Glutamatergic neuron (in vitro differentiated cells): ENCODE measurements at regions not wholly inside any gene's neighbourhood (a gene's known extent, or its start where the extent isn't known, plus 50 kb on each side); places are given as distances from the start of the nearest gene placed in this dataset.

Experiments
- DNase-seq: peaks from one replicate; pipeline ENCODE4 v3.0.0; 2022
- H3K27ac Mint-ChIP-seq: one replicate; pipeline ENCODE4 v1.8.0; 2020; ENCODE audit warnings: mild to moderate bottlenecking, mixed read lengths, inconsistent platforms; ENCODE audit not compliant: unreplicated experiment
- H3K27me3 Mint-ChIP-seq: one replicate; pipeline ENCODE4 v1.8.0; 2020; ENCODE audit warnings: mild to moderate bottlenecking, moderate library complexity, mixed read lengths, inconsistent platforms; ENCODE audit not compliant: unreplicated experiment
- H3K36me3 Mint-ChIP-seq: one replicate; pipeline ENCODE4 v1.8.0; 2020; ENCODE audit warnings: mild to moderate bottlenecking, mixed read lengths, inconsistent platforms; ENCODE audit not compliant: unreplicated experiment
- H3K4me1 Mint-ChIP-seq: one replicate; pipeline ENCODE4 v1.8.0; 2020; ENCODE audit warnings: mild to moderate bottlenecking, low read depth, mixed read lengths, inconsistent platforms; ENCODE audit not compliant: unreplicated experiment
- H3K4me3 Mint-ChIP-seq: one replicate; pipeline ENCODE4 v1.8.0; 2020; ENCODE audit warnings: mild to moderate bottlenecking, mixed read lengths, inconsistent platforms; ENCODE audit not compliant: unreplicated experiment
- H3K9me3 Mint-ChIP-seq: one replicate; pipeline ENCODE4 v1.8.0; 2020; ENCODE audit warnings: mild to moderate bottlenecking, moderate library complexity, mixed read lengths, inconsistent platforms; ENCODE audit not compliant: unreplicated experiment
- CTCF ChIP-seq: fragments of 200-600 bp; sonication (generic); IDR thresholded peaks from one replicate; pipeline ENCODE4 v1.5.0; 2021; ENCODE audit not compliant: partially characterized antibody, unreplicated experiment

DNA sequence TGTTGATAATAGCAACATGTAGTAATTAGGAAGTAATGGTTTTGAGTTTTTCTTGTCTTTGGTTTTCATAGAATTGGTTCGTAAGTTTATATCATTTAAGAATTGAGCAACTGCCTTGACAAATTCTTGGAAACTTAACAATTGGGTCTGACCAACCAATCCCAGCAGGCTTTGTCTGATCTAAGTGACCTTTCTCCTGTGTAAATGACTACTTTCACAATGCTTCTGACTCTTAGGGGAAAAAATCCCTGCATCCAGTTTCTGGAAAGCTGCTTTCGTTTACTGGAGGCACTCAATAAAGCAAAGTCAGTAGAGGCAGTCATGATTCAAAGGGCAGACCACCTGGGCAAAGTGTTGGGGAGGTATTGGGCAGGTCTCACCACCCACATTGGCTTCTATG lies 303.6 kb upstream of the FAM78B start:
- Mint-ChIP-seq H3K4me1 (no peaks in the 10 kb centered on the region), H3K9me3 (peaks cover 3% of the 10 kb centered on the region), H3K27ac (no peak overlapping the region), H3K27me3 (no peaks in the 10 kb centered on the region), H3K36me3 (peaks cover 6% of the 10 kb centered on the region), H3K4me3 (no peak overlapping the region)
- TF ChIP-seq CTCF = no peak
- no peak for DNase-seq

DNA sequence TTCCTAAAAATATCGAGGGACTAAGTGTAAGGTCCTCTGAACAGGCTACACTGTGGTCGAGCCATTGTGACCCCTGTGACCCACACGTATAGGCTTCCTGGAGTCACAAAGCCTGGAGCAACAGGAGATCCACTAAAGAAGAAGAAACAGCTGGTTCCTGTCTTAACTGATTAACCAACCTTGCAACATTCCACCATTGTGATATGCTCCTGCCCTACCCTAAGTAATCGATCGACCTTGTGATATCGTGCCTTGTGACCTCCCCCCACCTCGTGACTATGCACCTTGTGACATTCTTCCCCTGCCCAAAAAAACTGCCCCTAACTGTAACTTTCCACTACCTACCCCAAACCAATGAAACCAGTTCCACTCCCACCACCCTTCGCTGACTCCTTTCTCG lies 304.6 kb upstream of the FAM78B start:
- no peak for DNase-seq
- Mint-ChIP-seq H3K27ac (no peak overlapping the region), H3K36me3 (peaks cover 4% of the 10 kb centered on the region), H3K9me3 (peaks cover 3% of the 10 kb centered on the region), H3K27me3 (no peaks in the 10 kb centered on the region), H3K4me3 (no peak overlapping the region), H3K4me1 (no peaks in the 10 kb centered on the region)
- no peak for TF ChIP-seq CTCF

- no peak overlapping the region for H3K4me3 Mint-ChIP-seq
- H3K27me3 Mint-ChIP-seq = no peaks in the 10 kb centered on the region
- H3K9me3 Mint-ChIP-seq = no peaks in the 10 kb centered on the region
- DNase-seq = peak; percentile 69
- no peak overlapping the region for H3K27ac Mint-ChIP-seq
- TF ChIP-seq CTCF = peak; percentile 95
- H3K36me3 Mint-ChIP-seq = no peaks in the 10 kb centered on the region
- no peaks in the 10 kb centered on the region for H3K4me1 Mint-ChIP-seq
Observed at GRCh38 chr1:166479052-166479631, 312.3 kb upstream of the FAM78B start.

GRCh38 chr1:166484471-166484870 lies 317.7 kb upstream of the FAM78B start:
- Mint-ChIP-seq H3K27me3 (no peaks in the 10 kb centered on the region), H3K27ac (no peak overlapping the region), H3K4me3 (no peak overlapping the region), H3K9me3 (no peaks in the 10 kb centered on the region), H3K4me1 (no peaks in the 10 kb centered on the region), H3K36me3 (no peaks in the 10 kb centered on the region)
- DNase-seq = no peak
- no peak for TF ChIP-seq CTCF

- Mint-ChIP-seq H3K9me3 (no peaks in the 10 kb centered on the region), H3K36me3 (no peaks in the 10 kb centered on the region), H3K4me1 (no peaks in the 10 kb centered on the region), H3K4me3 (no peak overlapping the region), H3K27me3 (no peaks in the 10 kb centered on the region), H3K27ac (no peak overlapping the region)
- DNase-seq = no peak
- TF ChIP-seq CTCF = no peak
Observed at GRCh38 chr1:166484871-166485270, 318.1 kb upstream of the FAM78B start.
